GM18508 (cell line): ENCODE measurements at regions not wholly inside any gene's neighbourhood (a gene's known extent, or its start where the extent isn't known, plus 50 kb on each side); places are given as distances from the start of the nearest gene placed in this dataset.
"Not testable (repeated sequence)": the region's sequence is repeated elsewhere in the genome, so short reads cannot be mapped to it uniquely, and the experiment has no call there.

Source experiments
- ATAC-seq: cut with Tn5 transposase; IDR thresholded peaks from one replicate; pipeline ENCODE4 v1.9.1; 2021; ENCODE audit warnings: moderate number of reproducible peaks; ENCODE audit not compliant: insufficient read depth, unreplicated experiment

DNA sequence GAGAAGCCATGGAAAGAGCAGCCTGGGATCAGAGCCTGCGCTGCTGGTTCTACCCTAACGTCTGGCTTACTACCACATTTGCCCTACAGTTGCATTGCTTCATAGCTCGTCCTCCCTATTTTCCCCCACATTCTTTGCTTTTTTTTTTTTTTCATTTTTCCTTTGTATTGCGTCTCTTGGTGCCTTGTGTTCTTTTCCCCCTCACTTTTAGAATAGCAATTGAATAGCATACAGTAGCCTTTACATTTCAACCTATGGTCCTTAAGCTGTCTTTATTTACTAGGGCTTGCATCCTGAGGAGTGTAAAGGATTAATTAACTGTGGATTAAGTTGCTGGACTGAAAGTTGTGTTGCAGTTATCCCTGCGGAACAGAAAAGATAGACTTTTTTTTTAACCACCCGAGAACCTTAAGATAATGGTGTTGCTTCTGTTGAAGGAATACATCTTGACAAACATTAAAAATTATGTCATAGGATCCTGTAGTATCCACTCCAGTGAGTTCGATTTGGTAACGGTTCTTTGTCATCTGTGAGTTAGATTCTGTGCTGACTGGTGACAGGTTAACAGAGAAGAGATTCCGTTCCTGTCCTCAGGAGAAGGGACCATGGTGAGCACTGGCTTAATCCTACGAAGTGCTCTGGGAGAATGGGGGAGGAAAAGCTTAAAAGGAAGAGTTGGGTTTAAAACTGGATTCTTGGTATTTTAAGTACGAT is 417.4 kb upstream of the NAALADL2 start:
- ATAC-seq: peak; percentile 19

- ATAC-seq: no peak
Observed at GRCh38 chr3:174442302-174442682, 416.8 kb upstream of the NAALADL2 start.

DNA sequence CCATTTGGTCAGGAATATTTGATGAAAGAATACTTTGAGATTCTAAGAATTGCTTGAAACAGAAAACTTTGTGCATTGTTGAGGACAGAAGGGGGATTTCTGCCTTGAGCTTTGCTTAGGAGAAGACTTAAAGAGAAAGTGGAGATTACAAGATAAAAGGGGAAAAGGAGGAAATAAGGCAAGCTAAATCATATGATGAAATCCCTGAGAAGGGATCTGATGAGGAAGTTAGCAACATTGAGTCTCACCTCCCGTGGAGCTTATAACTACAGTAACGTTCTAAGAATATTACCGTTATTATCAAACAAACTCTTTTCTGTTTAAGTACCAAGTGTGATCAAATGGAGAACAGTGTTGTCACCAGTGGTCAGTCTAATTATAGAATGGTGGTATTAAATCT is 414.7 kb upstream of the NAALADL2 start:
- no peak for ATAC-seq

GRCh38 chr3:174457758-174458157 is 401.4 kb upstream of the NAALADL2 start:
- no peak for ATAC-seq

DNA sequence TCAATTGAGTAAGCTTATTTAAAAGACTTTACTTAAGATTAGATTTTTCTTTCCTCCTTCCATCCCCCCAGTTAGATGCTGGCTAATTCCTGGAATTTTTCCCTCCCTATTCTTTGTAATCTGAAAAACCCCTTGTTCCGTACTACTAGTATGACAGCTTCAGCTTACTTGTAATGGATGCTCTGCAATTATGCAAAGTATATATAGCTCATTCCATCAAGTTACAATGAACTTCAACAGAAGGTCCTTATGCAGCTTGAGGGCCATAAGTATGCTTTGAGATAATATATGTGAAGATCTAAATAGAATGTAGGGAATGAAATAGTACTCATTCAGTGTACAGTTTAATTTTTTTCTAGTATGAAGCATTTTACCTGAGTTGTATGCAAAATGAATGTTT is 398.3 kb upstream of the NAALADL2 start:
- ATAC-seq: no peak

- no peak for ATAC-seq
Observed at GRCh38 chr3:174462916-174463315, 396.2 kb upstream of the NAALADL2 start.

GRCh38 chr3:174465177-174465576 is 394.0 kb upstream of the NAALADL2 start:
- ATAC-seq: no peak

DNA sequence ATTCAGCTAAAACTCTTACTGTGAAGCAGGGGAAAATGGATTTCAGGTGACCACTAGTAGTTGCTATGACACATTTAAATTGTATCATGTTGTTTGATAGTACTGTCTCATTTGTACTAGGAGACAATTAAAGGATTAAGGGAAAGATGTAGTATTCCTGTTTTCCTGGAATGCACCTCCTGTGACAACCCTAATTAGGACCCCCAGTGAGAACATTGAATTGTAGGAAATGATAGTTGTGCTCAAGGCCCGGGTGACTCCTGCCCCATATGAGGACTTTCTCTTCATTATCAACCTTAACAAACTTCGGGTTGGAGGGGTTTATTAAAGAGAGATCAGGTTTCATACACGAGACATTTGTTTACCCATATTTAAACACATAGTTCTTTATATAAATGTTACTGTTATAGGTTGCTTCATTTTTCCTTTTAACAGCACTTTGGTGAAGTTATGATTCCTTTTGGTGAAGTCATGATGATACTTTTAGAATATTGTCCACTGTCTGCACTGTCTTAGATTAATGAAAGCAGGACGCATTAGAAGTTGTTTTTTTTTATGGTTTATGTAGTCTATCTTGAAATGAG is 392.6 kb upstream of the NAALADL2 start:
- ATAC-seq: no peak

DNA sequence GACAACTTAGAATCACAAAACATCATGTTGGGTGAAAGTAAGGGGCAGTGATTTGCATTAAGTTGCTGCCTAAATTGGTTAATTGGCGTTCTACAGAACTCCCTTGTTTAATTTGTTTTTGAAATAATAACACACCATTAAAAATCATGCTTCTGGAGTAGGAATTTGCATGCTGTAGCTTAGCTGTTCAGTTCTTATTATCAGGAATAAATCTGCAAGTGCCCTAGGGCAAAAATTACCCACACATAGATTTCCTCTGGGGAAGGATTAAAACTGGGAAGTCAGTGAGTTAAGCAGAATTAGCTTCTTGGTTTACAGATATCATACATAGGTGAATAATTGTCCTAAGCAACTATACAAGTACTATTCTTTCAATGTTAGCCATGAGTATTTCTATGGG is 381.6 kb upstream of the NAALADL2 start:
- no peak for ATAC-seq

- ATAC-seq: no peak
Observed at GRCh38 chr3:174480767-174481166, 378.4 kb upstream of the NAALADL2 start.

- no peak for ATAC-seq
Observed at GRCh38 chr3:174482541-174482940, 376.6 kb upstream of the NAALADL2 start.

DNA sequence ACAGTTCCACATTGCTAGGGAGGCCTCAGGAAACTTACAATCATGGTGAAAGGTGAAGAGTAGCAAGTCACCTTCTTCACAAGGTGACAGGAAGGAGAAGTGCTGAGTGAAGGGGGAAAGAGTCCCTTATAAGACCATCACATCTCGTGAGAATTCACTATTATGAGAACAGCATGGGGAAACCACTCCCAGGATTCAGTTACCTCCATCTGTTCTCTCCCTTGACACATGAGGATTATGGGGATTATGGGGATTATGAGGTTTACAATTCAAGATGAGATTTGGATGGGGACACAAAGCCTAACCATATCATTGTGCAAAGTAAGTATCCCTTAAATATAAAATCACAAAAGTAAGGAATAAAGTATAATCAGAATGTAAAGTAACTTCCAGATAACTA is 375.9 kb upstream of the NAALADL2 start:
- no peak for ATAC-seq

DNA sequence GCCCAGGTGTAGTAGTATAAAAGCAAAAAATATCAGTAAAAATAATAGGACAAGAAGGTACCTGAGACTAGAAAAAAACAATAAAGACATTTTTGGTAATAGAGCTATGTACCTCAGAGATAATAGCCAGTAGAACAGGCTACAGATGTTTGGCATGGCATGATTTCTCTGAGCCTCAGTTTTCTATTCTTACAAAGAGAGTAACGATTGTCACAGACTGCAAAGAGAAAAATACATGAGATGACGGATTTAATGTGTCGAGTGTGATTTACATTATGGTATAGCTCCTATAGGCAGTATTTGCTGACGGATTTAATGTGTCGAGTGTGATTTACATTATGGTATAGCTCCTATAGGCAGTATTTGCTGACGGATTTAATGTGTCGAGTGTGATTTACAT is 375.3 kb upstream of the NAALADL2 start:
- ATAC-seq: not testable (repeated sequence)

DNA sequence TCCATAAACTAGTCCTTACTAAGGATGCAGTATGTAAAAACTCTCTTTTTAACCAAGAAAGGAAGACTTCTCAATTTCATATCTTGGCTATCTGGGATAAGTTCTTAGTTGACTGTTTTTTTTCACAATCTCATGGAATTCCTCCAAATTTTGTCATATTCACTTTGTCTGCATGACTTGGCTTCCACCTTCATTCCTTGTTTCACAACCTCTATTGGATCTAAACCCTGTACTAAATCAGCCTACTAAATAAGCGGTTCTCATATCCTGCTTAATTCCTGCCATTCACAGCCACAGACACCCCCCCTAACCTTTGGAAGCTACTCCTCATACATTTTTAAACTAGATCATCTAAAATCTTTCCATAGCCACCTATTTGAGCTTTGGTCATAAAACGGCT is 370.6 kb upstream of the NAALADL2 start:
- no peak for ATAC-seq

DNA sequence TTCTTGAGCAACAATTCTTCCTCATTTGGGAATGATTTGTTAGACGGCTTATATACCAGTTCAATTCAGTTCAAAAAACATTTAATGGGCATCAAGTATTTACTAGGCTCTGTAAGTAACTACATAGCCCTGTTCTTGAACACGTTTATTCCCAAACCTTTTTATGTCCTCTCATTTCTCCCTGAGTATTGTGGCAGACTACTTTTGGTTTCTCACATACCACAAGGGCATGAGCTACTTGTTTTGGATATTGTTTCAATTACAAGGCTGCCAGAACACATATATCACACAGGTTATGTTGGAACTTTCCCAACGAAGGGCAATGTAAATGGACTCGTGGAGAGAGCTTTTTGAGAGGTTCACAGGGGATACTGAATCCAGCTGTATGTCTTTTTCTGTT is 363.8 kb upstream of the NAALADL2 start:
- ATAC-seq: no peak

DNA sequence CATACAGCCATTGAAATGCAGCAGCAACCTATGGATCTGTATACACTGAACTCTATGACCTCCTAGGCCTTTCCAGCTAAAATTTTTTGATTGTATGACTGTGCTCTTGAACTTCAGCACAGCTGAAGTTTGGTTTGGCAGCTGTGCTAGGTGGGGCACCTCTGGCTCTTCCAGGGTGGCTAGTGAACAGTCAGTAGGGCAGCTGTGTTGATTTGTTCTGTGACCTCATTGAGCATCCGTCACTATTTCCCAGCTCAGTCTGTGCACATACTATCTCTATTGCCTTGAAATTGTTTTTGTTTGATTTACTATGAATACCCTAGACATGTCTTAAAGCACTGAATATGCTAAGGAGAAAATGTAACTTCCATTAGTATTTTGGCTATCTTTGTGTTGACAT is 363.2 kb upstream of the NAALADL2 start:
- ATAC-seq: no peak

DNA sequence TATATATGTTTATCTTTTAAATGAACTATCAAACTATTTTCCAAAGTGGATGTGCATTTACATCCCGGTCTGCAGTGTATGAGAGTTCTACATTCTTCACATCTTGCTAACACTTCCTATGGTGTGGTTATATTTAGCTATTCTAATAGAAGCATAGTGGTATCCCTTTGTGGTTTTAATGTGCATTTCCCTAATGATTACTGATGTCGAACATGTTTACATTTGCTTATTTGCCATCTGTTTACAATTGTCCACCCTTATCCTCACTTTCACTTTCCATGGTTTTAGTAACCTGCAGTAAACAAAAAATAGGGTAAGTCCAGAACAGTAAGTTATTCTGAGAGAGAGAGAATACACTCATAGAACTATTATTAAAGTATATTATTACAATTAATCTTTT is 360.5 kb upstream of the NAALADL2 start:
- ATAC-seq: no peak

DNA sequence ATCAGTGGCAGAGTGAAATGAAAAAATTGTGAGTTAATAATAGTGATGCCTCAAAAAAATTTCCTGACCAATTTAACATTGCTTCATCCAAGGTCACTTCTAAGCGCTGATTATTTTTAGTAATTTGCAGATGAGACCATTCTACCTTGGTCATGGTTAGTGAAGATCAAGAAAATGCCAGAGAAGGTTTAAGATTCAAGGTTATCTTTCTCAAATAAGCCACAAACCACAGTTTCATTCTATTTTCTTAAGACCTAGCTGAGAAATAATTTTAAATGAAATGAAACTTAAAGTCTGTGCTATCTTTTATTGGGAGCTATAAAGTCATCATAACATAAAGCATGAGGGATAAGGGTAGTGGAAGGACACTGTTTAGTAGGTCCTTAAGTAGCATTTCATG is 353.9 kb upstream of the NAALADL2 start:
- ATAC-seq: no peak

DNA sequence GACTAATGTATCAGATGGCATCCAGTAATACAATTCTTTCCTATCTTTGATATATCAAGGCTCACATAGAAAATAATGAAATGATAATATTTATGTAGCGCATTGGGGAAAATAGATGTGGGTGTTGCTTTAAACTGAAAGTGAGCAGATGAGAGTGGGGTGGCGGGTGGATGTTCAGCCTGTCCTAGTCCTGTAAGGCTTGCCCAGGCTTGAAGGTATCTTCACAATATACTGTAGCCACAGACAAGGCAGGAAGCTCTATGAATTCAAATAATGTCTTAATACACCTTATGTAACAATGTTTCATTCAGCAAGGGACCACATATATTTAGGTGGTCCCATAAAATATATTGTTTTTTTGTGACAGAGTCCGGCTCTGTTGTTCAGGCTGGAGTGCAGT is 334.9 kb upstream of the NAALADL2 start:
- ATAC-seq: no peak

- no peak for ATAC-seq
Observed at GRCh38 chr3:174529298-174529697, 329.8 kb upstream of the NAALADL2 start.

GRCh38 chr3:174531262-174531982 is 327.7 kb upstream of the NAALADL2 start:
- ATAC-seq: no peak

DNA sequence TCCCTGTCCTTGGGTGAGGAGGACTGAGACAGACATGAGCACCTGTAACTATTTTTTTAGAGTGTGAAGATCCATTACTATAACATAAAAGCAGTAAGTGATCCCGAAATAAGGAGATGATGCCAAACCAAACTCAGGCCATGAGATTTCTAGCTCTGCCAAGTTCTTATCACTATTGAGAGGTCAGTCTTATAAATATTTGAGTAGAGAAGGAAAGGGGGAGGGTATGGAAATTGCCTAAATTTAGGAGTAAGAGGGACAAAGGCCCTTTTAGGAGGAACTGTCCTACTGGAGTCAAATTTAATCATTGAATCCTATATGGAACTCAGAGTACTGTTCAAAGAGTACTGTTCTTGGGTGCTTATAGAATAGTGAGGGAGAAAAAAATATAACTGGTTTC is 326.9 kb upstream of the NAALADL2 start:
- no peak for ATAC-seq
